SK-N-SH (cell line): ENCODE measurements at regions not wholly inside any gene's neighbourhood (a gene's known extent, or its start where the extent isn't known, plus 50 kb on each side); places are given as distances from the start of the nearest gene placed in this dataset.

Experiments used
- CHD2 ChIP-seq: fragments of 150-350 bp; IDR thresholded peaks from 2 replicates; pipeline ENCODE4 v1.6.1; 2018; ENCODE audit warnings: low read length; ENCODE audit not compliant: partially characterized antibody
- JUND ChIP-seq: IDR thresholded peaks from 2 replicates; pipeline ENCODE4 v1.4.0; 2012
- POLR2AphosphoS5 ChIP-seq: IDR thresholded peaks from 2 replicates; pipeline ENCODE4 v1.6.1; 2012; ENCODE audit warnings: low read depth, low read length
- RAD21 ChIP-seq: IDR thresholded peaks from 2 replicates; pipeline ENCODE4 v1.6.1; 2012; ENCODE audit warnings: mild to moderate bottlenecking, low read length
- RCOR1 ChIP-seq: fragments of 150-350 bp; IDR thresholded peaks from 2 replicates; pipeline ENCODE4 v1.6.1; 2017; ENCODE audit warnings: antibody characterized with exemption, low read length
- RFX5 ChIP-seq: IDR thresholded peaks from 2 replicates; pipeline ENCODE4 v1.6.1; 2012; ENCODE audit warnings: mild to moderate bottlenecking, improper control_type of control experiment, low read length
- SMC3 ChIP-seq: IDR thresholded peaks from 2 replicates; pipeline ENCODE4 v1.6.1; 2012; ENCODE audit warnings: low read depth, low read length, improper control_type of control experiment
- YY1 ChIP-seq: IDR thresholded peaks from 2 replicates; pipeline ENCODE4 v1.4.0; 2012; ENCODE audit warnings: low read depth, mild to moderate bottlenecking
- TF ChIP-seq, protein P1 (sequence below): fragments of 200-600 bp; sonication (generic); IDR thresholded peaks from 2 replicates; pipeline ENCODE4 v1.6.1; 2017; ENCODE audit warnings: antibody characterized with exemption, mild to moderate bottlenecking, moderate library complexity
- TF ChIP-seq, protein P2 (sequence below): IDR thresholded peaks from 2 replicates; pipeline ENCODE4; 2012

DNA sequence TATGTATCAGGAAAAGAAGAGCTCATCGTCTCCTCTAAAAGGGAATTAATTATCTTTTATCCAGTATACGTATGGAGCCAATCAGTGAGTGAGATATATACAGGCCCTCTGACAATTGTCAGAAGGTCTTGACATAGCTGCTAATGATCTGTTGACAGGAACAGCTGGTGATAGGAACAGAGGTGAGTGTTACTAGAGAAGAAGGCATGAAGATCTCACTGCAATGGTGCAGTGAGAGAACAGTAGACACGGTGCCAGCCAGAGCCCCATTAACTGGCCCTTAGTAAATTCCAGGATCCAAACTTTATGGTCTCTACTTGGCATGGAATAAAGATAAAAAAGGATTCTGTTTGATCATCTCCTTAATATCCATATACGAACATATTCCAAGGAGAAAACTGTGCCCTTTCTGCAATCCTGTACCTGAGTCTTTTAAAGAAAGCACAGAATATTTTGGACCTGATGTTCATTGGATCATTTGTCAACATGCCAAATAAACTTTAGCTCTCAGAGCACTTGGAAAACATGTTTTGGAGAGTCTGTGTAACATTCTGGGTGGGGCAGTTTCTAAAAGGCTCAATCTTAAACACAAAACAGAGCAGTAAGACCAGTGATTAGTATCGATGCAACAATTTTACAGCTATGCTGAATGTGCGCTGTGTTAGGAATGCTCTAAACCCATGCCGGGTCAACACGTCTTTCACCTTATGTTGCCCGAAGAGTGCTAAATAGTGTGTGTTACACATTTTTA is 135.8 kb upstream of the CITED2 start:
- TF ChIP-seq YY1 (no peak), RFX5 (no peak), RCOR1 (no peak), SMC3 (no peak), JUND (no peak), CHD2 (no peak), RAD21 (no peak), POLR2AphosphoS5 (no peak)
- TF ChIP-seq, protein P1, sequence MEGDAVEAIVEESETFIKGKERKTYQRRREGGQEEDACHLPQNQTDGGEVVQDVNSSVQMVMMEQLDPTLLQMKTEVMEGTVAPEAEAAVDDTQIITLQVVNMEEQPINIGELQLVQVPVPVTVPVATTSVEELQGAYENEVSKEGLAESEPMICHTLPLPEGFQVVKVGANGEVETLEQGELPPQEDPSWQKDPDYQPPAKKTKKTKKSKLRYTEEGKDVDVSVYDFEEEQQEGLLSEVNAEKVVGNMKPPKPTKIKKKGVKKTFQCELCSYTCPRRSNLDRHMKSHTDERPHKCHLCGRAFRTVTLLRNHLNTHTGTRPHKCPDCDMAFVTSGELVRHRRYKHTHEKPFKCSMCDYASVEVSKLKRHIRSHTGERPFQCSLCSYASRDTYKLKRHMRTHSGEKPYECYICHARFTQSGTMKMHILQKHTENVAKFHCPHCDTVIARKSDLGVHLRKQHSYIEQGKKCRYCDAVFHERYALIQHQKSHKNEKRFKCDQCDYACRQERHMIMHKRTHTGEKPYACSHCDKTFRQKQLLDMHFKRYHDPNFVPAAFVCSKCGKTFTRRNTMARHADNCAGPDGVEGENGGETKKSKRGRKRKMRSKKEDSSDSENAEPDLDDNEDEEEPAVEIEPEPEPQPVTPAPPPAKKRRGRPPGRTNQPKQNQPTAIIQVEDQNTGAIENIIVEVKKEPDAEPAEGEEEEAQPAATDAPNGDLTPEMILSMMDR = no peak
- TF ChIP-seq, protein P2, sequence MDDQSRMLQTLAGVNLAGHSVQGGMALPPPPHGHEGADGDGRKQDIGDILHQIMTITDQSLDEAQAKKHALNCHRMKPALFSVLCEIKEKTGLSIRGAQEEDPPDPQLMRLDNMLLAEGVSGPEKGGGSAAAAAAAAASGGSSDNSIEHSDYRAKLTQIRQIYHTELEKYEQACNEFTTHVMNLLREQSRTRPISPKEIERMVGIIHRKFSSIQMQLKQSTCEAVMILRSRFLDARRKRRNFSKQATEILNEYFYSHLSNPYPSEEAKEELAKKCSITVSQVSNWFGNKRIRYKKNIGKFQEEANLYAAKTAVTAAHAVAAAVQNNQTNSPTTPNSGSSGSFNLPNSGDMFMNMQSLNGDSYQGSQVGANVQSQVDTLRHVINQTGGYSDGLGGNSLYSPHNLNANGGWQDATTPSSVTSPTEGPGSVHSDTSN = no peak
